Fibroblast of pulmonary artery (primary cell): ENCODE measurements at regions not wholly inside any gene's neighbourhood (a gene's known extent, or its start where the extent isn't known, plus 50 kb on each side); places are given as distances from the start of the nearest gene placed in this dataset.

Source experiments
- DNase-seq: peaks from one replicate; pipeline ENCODE4 v3.0.0-alpha.2; 2010; ENCODE audit warnings: low read depth
- H3K4me3 ChIP-seq: replicated peaks from 2 replicates; pipeline ENCODE4 v1.5.1; 2011; ENCODE audit warnings: low read depth, mild to moderate bottlenecking, control low read depth, low read length, moderate library complexity
- TF ChIP-seq, protein P1 (sequence below): IDR thresholded peaks from 2 replicates; pipeline ENCODE4 v1.5.1; 2011; ENCODE audit warnings: mild to moderate bottlenecking, control low read depth, low read length, inconsistent platforms; ENCODE audit errors: missing control alignments

DNA sequence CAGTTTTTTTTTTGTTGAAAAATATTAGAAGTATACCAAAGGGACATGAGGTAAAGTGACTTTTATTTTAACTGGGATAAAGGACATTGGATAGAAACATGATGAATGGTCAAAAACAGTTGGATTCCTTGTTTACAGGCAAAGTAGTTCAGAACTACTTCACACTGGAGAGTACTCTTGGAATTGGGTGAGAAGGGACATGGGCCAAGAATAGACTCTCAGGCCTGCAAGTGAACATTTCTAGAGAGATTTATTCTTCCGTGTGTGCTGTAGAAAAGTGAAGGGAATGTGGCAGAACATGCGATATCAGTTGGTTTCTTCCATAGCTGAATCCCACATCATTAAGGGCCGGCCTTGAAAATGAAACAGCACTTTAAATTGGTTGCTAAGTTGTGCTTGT is 290.5 kb downstream of the ADGRL2 start:
- TF ChIP-seq, protein P1, sequence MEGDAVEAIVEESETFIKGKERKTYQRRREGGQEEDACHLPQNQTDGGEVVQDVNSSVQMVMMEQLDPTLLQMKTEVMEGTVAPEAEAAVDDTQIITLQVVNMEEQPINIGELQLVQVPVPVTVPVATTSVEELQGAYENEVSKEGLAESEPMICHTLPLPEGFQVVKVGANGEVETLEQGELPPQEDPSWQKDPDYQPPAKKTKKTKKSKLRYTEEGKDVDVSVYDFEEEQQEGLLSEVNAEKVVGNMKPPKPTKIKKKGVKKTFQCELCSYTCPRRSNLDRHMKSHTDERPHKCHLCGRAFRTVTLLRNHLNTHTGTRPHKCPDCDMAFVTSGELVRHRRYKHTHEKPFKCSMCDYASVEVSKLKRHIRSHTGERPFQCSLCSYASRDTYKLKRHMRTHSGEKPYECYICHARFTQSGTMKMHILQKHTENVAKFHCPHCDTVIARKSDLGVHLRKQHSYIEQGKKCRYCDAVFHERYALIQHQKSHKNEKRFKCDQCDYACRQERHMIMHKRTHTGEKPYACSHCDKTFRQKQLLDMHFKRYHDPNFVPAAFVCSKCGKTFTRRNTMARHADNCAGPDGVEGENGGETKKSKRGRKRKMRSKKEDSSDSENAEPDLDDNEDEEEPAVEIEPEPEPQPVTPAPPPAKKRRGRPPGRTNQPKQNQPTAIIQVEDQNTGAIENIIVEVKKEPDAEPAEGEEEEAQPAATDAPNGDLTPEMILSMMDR = no peak
- H3K4me3 ChIP-seq = no peak overlapping the region
- no peak for DNase-seq

DNA sequence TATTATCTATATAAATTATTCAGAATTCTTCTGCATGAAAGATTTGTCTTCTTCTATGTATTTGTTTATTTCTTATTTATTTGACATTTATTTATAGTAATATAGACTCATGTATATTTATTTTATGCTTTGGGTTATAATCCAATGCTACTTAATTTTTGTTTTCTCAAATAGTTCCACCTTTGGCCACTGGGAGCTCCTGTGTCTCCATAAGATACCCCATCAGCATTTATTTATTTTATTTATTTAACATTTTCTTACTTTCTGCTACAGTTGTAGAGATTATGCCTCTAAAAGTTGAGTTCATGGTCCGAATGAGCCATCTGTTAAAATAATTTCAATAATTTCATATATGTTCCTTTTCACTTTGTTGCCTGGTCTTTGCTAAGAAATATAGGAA is 289.4 kb downstream of the ADGRL2 start:
- no peak overlapping the region for H3K4me3 ChIP-seq
- peak; percentile 46 for DNase-seq
- TF ChIP-seq, protein P1 = peak; percentile 61

DNA sequence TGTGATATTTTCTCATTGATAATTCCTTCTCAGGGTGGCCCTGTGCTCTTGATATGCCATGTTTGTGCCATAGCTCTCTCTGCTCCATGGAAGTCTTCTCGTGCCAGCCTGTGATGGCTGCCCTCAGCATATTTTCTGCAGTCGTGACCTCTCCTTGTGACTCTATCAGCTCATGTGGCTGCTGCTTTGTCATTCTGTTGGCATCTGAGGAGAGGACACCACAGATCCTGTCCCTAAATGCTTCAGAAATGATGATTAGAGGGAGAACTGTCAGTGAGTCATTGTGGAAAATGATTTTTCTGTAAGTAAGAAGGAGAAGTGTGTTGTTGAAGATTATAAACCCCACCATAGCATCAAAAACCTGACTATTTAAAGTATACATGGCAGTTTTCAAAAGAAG is 286.0 kb downstream of the ADGRL2 start:
- H3K4me3 ChIP-seq = no peak overlapping the region
- no peak for DNase-seq
- TF ChIP-seq, protein P1 = no peak

DNA sequence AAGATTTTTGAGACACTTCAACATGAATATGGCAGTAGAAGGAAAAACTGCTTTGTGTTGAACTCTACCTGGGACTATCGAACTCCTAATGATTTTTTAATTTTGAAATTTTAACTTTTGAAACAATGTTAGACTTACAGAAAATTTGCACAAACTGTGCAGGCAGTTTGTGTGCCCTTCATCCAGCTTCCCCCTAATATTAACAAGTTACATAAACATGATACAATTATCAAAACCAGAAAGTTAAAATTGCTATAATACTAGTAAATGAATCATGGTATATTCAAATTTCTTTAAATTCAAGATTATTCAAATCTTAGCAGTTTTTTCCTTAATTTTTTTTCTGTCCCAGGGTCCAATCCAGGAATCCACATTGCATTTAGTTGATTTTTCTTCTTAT is 278.9 kb downstream of the ADGRL2 start:
- DNase-seq = no peak
- no peak overlapping the region for H3K4me3 ChIP-seq
- TF ChIP-seq, protein P1 = no peak

DNA sequence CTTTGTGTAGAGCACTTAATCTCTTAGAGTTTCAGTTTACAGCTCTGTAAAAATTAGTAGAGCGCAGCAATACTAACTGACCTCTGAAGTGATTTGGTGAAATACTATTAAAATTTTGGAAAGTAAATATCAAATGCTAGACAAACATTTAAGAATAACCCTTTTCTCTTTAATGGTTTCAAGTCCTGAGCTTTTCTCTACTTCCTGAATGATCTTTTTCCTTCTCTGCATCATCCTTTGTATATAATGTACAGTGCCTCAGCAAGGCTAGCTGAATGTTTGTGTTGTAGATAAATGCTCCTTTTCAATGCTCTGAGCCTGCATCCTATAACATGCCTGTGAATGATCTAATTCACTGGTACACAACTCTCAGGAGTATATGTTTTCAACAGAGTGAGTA is 272.9 kb downstream of the ADGRL2 start:
- no peak overlapping the region for H3K4me3 ChIP-seq
- TF ChIP-seq, protein P1 = no peak
- no peak for DNase-seq

DNA sequence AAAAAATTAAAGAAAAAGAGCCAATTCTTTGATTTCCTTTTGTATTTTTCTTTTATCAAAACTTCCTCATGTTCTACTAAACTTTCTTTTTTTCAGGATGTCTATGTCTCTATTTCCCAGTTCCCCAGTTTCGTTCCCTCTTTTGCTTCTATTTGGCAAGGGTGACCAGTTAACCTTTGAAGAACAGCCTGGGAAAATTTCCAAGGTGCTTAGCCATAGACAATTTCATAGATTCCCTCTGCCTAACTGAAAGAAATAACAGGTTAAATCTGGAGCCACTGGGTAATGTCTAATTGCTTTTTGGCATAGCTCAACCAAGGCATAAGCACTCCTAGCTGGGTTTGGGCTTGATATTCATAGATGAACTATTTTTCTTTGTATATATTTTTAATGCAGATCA is 272.3 kb downstream of the ADGRL2 start:
- no peak overlapping the region for H3K4me3 ChIP-seq
- no peak for DNase-seq
- TF ChIP-seq, protein P1 = no peak

DNA sequence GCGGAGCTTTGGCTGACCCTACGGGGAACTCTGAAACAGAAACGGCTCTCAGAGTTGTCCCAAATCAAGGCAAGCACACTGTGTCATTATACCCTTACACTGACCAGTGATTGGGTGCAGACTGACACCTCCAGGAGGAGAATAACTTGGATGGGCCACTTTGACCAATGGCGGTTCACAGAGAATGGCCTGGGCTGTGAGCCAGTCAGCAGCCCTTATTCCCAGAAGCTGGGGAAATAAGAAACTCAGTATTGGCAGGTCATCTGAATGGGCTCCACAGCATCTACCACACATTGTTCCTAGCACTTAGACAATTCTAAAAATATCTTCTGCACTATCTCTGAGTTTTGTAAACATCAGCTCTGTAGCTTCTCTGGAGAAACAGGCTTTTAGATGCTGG is 265.2 kb downstream of the ADGRL2 start:
- TF ChIP-seq, protein P1 = no peak
- no peak for DNase-seq
- no peak overlapping the region for H3K4me3 ChIP-seq
